Tibial artery (tissue), 4 donors: ENCODE measurements at regions not wholly inside any gene's neighbourhood (a gene's known extent, or its start where the extent isn't known, plus 50 kb on each side); places are given as distances from the start of the nearest gene placed in this dataset.
A peak's percentile ranks its signal among the peaks of the same experiment; 100 is the strongest.

Source experiments
- DNase-seq, 2 donors: peaks; one replicate each; pipeline ENCODE4 v3.0.0-alpha.2; 2019
- H3K27ac ChIP-seq, 2 donors: fragments of 200-600 bp; sonication (generic) in 1 of 2; 1 replicate in 1 of 2; 2 replicates in 1 of 2; pipeline ENCODE4 v1.5.1; 2018 to 2019; ENCODE audit warnings: mild to moderate bottlenecking in 1 of 2
- H3K27me3 ChIP-seq, 2 donors: fragments of 200-600 bp; sonication (generic) in 1 of 2; one replicate each; pipeline versions ENCODE4 v1.5.1 to v1.6.0; 2016 to 2019
- H3K36me3 ChIP-seq, 3 donors: fragments of 200-600 bp; sonication (generic) in 2 of 3; one replicate each; pipeline ENCODE4 v1.5.1; 2016 to 2019; ENCODE audit warnings: mild to moderate bottlenecking in 2 of 3
- H3K4me1 ChIP-seq, 4 donors: fragments of 200-600 bp; sonication (generic) in 2 of 4; 1 replicate in 3 of 4; 2 replicates in 1 of 4; pipeline ENCODE4 v1.5.1; 2016 to 2019
- H3K4me3 ChIP-seq, 2 donors: fragments of 200-600 bp; sonication (generic) in 1 of 2; 1 replicate in 1 of 2; 2 replicates in 1 of 2; pipeline ENCODE4 v1.5.1; 2018 to 2019; ENCODE audit warnings: mild to moderate bottlenecking in 2 of 2
- H3K9me3 ChIP-seq, 3 donors: fragments of 200-600 bp; sonication (generic) in 1 of 3; one replicate each; pipeline ENCODE4 v1.5.1; 2016 to 2019
- intact Hi-C: fragments of 100-400 bp; cut with DNase I; formaldehyde crosslinking; loops from one replicate; pipeline ENCODE4 v1.15.0; 2023; ENCODE audit warnings: low total_unique reads
- TF ChIP-seq, protein P1 (sequence below), 2 experiments: fragments of 200-600 bp in 1 of 2; fragments of 450-650 bp in 1 of 2; IDR thresholded peaks; one replicate each; pipeline ENCODE4 v1.5.1; 2017 to 2019; ENCODE audit warnings: antibody characterized with exemption in 2 of 2, mild to moderate bottlenecking in 1 of 2, moderate library complexity in 1 of 2

GRCh38 chr2:163884416-163884815 lies 148.6 kb upstream of the FIGN start:
- Histone ChIP-seq H3K4me3 (no peak overlapping the region), H3K36me3 (no peaks in the 10 kb centered on the region), H3K4me1 (no peaks in the 10 kb centered on the region), H3K9me3 (peaks cover 0 to 4% (median 0%) of the 10 kb centered on the region in 3 donors), H3K27ac (no peak overlapping the region), H3K27me3 (no peaks in the 10 kb centered on the region)
- DNase-seq = no peak
- intact Hi-C loops = no loop called here
- TF ChIP-seq, protein P1, sequence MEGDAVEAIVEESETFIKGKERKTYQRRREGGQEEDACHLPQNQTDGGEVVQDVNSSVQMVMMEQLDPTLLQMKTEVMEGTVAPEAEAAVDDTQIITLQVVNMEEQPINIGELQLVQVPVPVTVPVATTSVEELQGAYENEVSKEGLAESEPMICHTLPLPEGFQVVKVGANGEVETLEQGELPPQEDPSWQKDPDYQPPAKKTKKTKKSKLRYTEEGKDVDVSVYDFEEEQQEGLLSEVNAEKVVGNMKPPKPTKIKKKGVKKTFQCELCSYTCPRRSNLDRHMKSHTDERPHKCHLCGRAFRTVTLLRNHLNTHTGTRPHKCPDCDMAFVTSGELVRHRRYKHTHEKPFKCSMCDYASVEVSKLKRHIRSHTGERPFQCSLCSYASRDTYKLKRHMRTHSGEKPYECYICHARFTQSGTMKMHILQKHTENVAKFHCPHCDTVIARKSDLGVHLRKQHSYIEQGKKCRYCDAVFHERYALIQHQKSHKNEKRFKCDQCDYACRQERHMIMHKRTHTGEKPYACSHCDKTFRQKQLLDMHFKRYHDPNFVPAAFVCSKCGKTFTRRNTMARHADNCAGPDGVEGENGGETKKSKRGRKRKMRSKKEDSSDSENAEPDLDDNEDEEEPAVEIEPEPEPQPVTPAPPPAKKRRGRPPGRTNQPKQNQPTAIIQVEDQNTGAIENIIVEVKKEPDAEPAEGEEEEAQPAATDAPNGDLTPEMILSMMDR (IDR thresholded peaks at IDR 0.05) = no peak

DNA sequence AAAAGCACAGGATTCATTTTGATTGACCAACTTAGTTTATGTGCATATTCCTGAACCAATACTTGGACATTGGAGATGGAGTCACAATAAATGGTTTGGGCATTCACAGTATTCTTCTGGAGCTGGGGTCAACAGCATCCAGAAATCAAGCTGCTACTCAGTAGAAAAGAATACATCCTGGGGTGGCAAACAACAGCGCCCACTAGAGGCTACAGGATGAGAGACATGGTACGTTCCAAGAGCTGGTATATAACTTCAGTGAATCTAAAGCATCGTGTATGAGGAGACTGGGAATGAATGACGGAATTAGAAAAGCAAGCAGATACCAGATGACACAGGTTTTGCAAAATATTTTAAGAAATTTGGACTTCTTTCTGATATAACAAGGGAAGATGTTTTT lies 142.9 kb upstream of the FIGN start:
- peaks cover 0 to 21% (median 0%) of the 10 kb centered on the region in 4 donors for H3K4me1 ChIP-seq
- TF ChIP-seq, protein P1 (IDR thresholded peaks at IDR 0.05) = peak in 1 of 2 experiments; percentile 23
- DNase-seq = no peak
- H3K36me3 ChIP-seq = no peaks in the 10 kb centered on the region
- no peak overlapping the region for H3K4me3 ChIP-seq
- intact Hi-C loops = no loop called here
- H3K27me3 ChIP-seq = no peaks in the 10 kb centered on the region
- H3K27ac ChIP-seq = no peak overlapping the region
- peaks cover 0 to 4% (median 0%) of the 10 kb centered on the region in 3 donors for H3K9me3 ChIP-seq

- intact Hi-C loops = no loop called here
- Histone ChIP-seq H3K4me1 (peaks cover 0 to 21% (median 0%) of the 10 kb centered on the region in 4 donors), H3K36me3 (no peaks in the 10 kb centered on the region), H3K27ac (peak overlapping the region; percentile 65 to 69), H3K27me3 (no peaks in the 10 kb centered on the region), H3K4me3 (peak overlapping the region; percentile 30 to 40), H3K9me3 (peaks cover 0 to 3% (median 0%) of the 10 kb centered on the region in 3 donors)
- TF ChIP-seq, protein P1 (IDR thresholded peaks at IDR 0.05) = no peak
- no peak for DNase-seq
Observed at GRCh38 chr2:163877316-163877715, 141.5 kb upstream of the FIGN start.

DNA sequence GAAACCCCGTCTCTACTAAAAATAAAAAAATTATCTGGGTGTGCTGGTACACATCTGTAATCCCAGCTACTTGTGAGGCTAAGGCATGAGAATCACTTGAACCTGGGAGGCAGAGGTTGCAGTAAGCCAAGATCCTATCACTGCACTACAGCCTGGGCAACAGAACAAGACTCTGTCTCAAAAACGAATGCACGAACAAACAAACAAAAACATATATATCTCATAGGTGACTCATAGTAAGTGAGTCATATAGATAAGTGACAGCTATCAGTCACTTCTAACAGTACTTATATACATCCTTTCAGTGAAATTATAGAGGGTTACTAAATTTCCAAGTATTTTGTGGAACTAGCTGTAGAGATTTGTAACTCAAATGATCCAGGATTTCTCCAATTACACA lies 127.3 kb upstream of the FIGN start:
- Histone ChIP-seq H3K4me1 (no peaks in the 10 kb centered on the region), H3K9me3 (no peaks in the 10 kb centered on the region), H3K27me3 (no peaks in the 10 kb centered on the region), H3K27ac (no peak overlapping the region), H3K36me3 (no peaks in the 10 kb centered on the region), H3K4me3 (no peak overlapping the region)
- TF ChIP-seq, protein P1 (IDR thresholded peaks at IDR 0.05) = no peak
- no peak for DNase-seq
- intact Hi-C loops = no loop called here

- Histone ChIP-seq H3K4me1 (no peaks in the 10 kb centered on the region), H3K4me3 (no peak overlapping the region), H3K27me3 (no peaks in the 10 kb centered on the region), H3K9me3 (no peaks in the 10 kb centered on the region), H3K27ac (no peak overlapping the region), H3K36me3 (no peaks in the 10 kb centered on the region)
- TF ChIP-seq, protein P1 (IDR thresholded peaks at IDR 0.05) = no peak
- no peak for DNase-seq
- intact Hi-C loops = no loop called here
Observed at GRCh38 chr2:163859951-163860350, 124.1 kb upstream of the FIGN start.

- Histone ChIP-seq H3K27ac (no peak overlapping the region), H3K27me3 (no peaks in the 10 kb centered on the region), H3K36me3 (no peaks in the 10 kb centered on the region), H3K4me1 (no peaks in the 10 kb centered on the region), H3K9me3 (no peaks in the 10 kb centered on the region), H3K4me3 (no peak overlapping the region)
- intact Hi-C loops = no loop called here
- DNase-seq = no peak
- TF ChIP-seq, protein P1 (IDR thresholded peaks at IDR 0.05) = no peak
Observed at GRCh38 chr2:163856941-163857340, 121.1 kb upstream of the FIGN start.
